ENCODE measurements at regions not wholly inside any gene's neighbourhood (a gene's known extent, or its start where the extent isn't known, plus 50 kb on each side); places are given as distances from the start of the nearest gene placed in this dataset.

DNA sequence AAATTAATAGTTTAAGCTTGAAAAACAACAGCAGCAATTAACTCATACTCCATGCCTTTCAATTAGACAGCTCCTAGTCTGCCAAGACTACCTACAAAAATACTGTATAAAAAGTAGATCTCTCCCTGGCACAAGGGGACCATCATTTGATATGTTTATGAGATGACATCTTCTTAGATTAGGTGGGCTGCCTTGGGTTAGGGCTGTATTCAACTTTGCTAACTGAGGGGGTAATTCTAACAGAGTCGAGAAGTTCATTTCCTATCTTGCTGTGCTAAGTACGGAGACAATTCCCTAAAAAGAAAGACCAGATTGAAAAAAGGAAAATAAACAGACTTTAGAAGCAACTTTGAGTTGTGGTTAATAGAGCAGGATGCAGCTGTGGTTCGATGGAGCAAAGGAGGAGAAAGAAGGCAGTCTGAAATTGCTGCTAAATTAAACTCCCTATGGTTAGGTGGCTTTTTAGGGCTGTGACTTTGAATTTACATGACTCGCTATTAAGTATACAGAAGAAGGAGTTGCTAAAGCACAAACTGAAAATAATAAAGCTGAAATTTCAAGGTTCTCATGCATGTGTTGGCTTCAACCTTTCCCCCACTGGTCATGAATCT, 75.4 kb downstream of the CDC7 start:
- TF ChIP-seq, protein P1, sequence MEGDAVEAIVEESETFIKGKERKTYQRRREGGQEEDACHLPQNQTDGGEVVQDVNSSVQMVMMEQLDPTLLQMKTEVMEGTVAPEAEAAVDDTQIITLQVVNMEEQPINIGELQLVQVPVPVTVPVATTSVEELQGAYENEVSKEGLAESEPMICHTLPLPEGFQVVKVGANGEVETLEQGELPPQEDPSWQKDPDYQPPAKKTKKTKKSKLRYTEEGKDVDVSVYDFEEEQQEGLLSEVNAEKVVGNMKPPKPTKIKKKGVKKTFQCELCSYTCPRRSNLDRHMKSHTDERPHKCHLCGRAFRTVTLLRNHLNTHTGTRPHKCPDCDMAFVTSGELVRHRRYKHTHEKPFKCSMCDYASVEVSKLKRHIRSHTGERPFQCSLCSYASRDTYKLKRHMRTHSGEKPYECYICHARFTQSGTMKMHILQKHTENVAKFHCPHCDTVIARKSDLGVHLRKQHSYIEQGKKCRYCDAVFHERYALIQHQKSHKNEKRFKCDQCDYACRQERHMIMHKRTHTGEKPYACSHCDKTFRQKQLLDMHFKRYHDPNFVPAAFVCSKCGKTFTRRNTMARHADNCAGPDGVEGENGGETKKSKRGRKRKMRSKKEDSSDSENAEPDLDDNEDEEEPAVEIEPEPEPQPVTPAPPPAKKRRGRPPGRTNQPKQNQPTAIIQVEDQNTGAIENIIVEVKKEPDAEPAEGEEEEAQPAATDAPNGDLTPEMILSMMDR (IDR thresholded peaks at IDR 0.05; ENCODE audit: low read depth, low read length), result no peak
- no peak for TF ChIP-seq EZH2phosphoT487 (IDR thresholded peaks at IDR 0.05; ENCODE audit: low read depth)
